ENCODE measurements at regions not wholly inside any gene's neighbourhood (a gene's known extent, or its start where the extent isn't known, plus 50 kb on each side); places are given as distances from the start of the nearest gene placed in this dataset.

DNA sequence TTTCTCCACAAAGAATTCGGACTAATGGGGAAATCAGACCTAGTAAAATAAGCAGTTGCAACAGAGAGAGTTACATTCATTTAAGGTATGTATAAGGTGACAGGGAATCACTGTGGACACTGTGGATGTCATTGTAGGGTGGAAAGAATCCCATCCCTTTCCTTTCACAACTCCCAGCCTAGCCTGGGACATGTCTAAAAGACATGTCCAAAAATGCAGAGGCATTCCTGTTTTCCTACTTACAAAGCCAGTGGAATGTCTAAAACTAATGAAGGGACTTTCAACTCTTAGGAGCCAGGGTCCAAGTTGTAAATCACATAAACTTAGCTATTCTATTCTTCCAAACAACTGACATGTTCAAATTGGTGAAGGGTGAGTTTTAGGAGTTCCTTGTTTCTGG, 511.0 kb downstream of the PRELID2 start:
- Histone ChIP-seq H3K27me3 (ENCODE audit: low read depth, low read length) (no peaks in the 10 kb centered on the region), H3K4me2 (ENCODE audit: low read length) (no peak overlapping the region), H3K4me3 (ENCODE audit: low read length) (no peak overlapping the region), H3K79me2 (ENCODE audit: low read length) (no peaks in the 10 kb centered on the region), H3K4me1 (ENCODE audit: low read length) (no peaks in the 10 kb centered on the region), H3K36me3 (replicated peaks; ENCODE audit: low read depth, low read length) (no peaks in the 10 kb centered on the region), H3K27ac (ENCODE audit: low read length) (no peak overlapping the region), H3K9ac (ENCODE audit: low read length) (no peak overlapping the region), H2AFZ (ENCODE audit: low read depth, low read length) (no peak overlapping the region), H3K9me3 (ENCODE audit: insufficient read depth, low read length) (no peaks in the 10 kb centered on the region), H4K20me1 (ENCODE audit: insufficient read depth, low read length) (no peaks in the 10 kb centered on the region)
- TF ChIP-seq, protein P1, sequence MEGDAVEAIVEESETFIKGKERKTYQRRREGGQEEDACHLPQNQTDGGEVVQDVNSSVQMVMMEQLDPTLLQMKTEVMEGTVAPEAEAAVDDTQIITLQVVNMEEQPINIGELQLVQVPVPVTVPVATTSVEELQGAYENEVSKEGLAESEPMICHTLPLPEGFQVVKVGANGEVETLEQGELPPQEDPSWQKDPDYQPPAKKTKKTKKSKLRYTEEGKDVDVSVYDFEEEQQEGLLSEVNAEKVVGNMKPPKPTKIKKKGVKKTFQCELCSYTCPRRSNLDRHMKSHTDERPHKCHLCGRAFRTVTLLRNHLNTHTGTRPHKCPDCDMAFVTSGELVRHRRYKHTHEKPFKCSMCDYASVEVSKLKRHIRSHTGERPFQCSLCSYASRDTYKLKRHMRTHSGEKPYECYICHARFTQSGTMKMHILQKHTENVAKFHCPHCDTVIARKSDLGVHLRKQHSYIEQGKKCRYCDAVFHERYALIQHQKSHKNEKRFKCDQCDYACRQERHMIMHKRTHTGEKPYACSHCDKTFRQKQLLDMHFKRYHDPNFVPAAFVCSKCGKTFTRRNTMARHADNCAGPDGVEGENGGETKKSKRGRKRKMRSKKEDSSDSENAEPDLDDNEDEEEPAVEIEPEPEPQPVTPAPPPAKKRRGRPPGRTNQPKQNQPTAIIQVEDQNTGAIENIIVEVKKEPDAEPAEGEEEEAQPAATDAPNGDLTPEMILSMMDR (IDR thresholded peaks at IDR 0.05; ENCODE audit: low read depth, low read length) = no peak
- no peak for TF ChIP-seq EZH2phosphoT487 (IDR thresholded peaks at IDR 0.05; ENCODE audit: low read depth)

GRCh38 chr5:145316282-145316681, 518.9 kb downstream of the PRELID2 start:
- no peak for TF ChIP-seq EZH2phosphoT487 (IDR thresholded peaks at IDR 0.05; ENCODE audit: low read depth)
- TF ChIP-seq, protein P1 (IDR thresholded peaks at IDR 0.05; ENCODE audit: low read depth, low read length) = no peak
- no peaks in the 10 kb centered on the region for H3K27me3 ChIP-seq (ENCODE audit: low read depth, low read length)
- H3K36me3 ChIP-seq (replicated peaks; ENCODE audit: low read depth, low read length) = no peaks in the 10 kb centered on the region
- no peak overlapping the region for H3K27ac ChIP-seq (ENCODE audit: low read length)
- no peaks in the 10 kb centered on the region for H4K20me1 ChIP-seq (ENCODE audit: insufficient read depth, low read length)
- H3K9ac ChIP-seq (ENCODE audit: low read length) = no peak overlapping the region
- H3K9me3 ChIP-seq (ENCODE audit: insufficient read depth, low read length) = no peaks in the 10 kb centered on the region
- H3K4me1 ChIP-seq (ENCODE audit: low read length) = no peaks in the 10 kb centered on the region
- H3K4me2 ChIP-seq (ENCODE audit: low read length) = no peak overlapping the region
- H3K4me3 ChIP-seq (ENCODE audit: low read length) = no peak overlapping the region
- no peak overlapping the region for H2AFZ ChIP-seq (ENCODE audit: low read depth, low read length)
- no peaks in the 10 kb centered on the region for H3K79me2 ChIP-seq (ENCODE audit: low read length)

DNA sequence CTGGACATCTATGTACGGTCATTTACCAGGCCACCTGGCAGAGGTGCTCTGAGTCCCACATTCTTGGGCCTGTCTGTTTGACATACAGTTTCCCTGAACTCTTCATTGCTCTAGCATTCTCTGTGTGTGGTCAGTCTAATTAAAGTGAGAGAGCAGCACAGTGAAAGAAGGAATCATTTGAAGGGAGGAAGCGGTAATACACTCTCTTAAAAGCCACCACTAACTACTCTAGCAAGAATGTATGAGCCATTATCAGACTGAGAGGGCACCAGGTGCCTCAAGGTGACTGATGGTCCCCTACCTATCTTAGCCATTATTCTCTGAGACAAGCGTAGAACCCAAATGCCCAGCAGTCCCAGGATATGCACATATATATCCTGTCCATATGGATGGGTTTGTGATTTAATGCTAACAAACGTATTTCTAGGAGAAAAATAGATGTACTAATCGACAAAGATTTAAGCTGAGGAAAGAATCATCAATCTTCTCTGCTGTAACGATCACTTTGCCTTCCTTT, 527.2 kb downstream of the PRELID2 start:
- TF ChIP-seq EZH2phosphoT487 (IDR thresholded peaks at IDR 0.05; ENCODE audit: low read depth) = no peak
- TF ChIP-seq, protein P1 (IDR thresholded peaks at IDR 0.05; ENCODE audit: low read depth, low read length) = no peak
- no peak overlapping the region for H3K27ac ChIP-seq (ENCODE audit: low read length)
- H3K27me3 ChIP-seq (ENCODE audit: low read depth, low read length) = no peaks in the 10 kb centered on the region
- H3K4me1 ChIP-seq (ENCODE audit: low read length) = no peaks in the 10 kb centered on the region
- H3K36me3 ChIP-seq (replicated peaks; ENCODE audit: low read depth, low read length) = no peaks in the 10 kb centered on the region
- no peak overlapping the region for H3K9ac ChIP-seq (ENCODE audit: low read length)
- no peak overlapping the region for H3K4me3 ChIP-seq (ENCODE audit: low read length)
- H4K20me1 ChIP-seq (ENCODE audit: insufficient read depth, low read length) = no peaks in the 10 kb centered on the region
- H3K79me2 ChIP-seq (ENCODE audit: low read length) = no peaks in the 10 kb centered on the region
- H2AFZ ChIP-seq (ENCODE audit: low read depth, low read length) = no peak overlapping the region
- no peaks in the 10 kb centered on the region for H3K9me3 ChIP-seq (ENCODE audit: insufficient read depth, low read length)
- H3K4me2 ChIP-seq (ENCODE audit: low read length) = no peak overlapping the region

DNA sequence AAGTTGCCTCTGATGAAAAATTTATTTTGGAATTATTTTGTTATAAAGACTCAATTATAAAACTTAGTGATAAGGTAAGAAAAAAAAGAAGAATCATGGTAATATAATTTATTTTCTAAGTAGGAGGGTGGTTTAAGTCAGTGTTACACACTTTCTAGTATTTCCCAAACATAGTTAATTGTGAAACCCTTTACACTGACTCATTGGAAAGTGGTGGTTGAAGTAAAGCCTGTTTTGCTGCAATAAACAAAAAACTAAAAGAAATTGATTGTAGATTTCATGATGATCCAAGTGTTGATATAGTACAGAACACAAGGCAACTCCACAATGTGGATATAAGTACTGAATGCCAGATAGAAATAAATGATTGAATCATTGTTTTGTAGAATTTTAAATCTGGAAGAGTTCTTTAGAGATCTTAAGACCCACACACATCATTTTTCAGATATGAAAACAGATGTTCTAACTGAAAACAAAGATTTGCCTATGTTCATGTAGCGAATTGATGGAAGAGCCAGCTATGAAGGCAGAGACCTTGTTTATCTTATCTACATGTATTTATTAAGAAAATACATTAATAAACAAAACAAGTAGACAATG, 539.8 kb downstream of the PRELID2 start:
- Histone ChIP-seq H3K36me3 (replicated peaks; ENCODE audit: low read depth, low read length) (no peaks in the 10 kb centered on the region), H3K79me2 (ENCODE audit: low read length) (no peaks in the 10 kb centered on the region), H3K9ac (ENCODE audit: low read length) (no peak overlapping the region), H4K20me1 (ENCODE audit: insufficient read depth, low read length) (no peaks in the 10 kb centered on the region), H3K4me1 (ENCODE audit: low read length) (no peaks in the 10 kb centered on the region), H2AFZ (ENCODE audit: low read depth, low read length) (no peak overlapping the region), H3K27ac (ENCODE audit: low read length) (no peak overlapping the region), H3K27me3 (ENCODE audit: low read depth, low read length) (no peaks in the 10 kb centered on the region), H3K4me2 (ENCODE audit: low read length) (no peak overlapping the region), H3K4me3 (ENCODE audit: low read length) (no peak overlapping the region), H3K9me3 (ENCODE audit: insufficient read depth, low read length) (no peaks in the 10 kb centered on the region)
- TF ChIP-seq, protein P1 (IDR thresholded peaks at IDR 0.05; ENCODE audit: low read depth, low read length) = no peak
- TF ChIP-seq EZH2phosphoT487 (IDR thresholded peaks at IDR 0.05; ENCODE audit: low read depth) = no peak
